Uterus (tissue), 2 donors: ENCODE measurements at regions not wholly inside any gene's neighbourhood (a gene's known extent, or its start where the extent isn't known, plus 50 kb on each side); places are given as distances from the start of the nearest gene placed in this dataset.

ENCODE experiments used
- POLR2A ChIP-seq, 2 donors: fragments of 450-650 bp; IDR thresholded peaks; one replicate each; pipeline ENCODE4 v1.6.1; 2016; ENCODE audit warnings: antibody characterized with exemption in 2 of 2, mild to moderate bottlenecking in 1 of 2, moderate library complexity in 1 of 2
- TF ChIP-seq, protein P1 (sequence below), 4 experiments: fragments of 200-600 bp in 2 of 4; fragments of 450-650 bp in 2 of 4; sonication (generic) in 2 of 4; IDR thresholded peaks; one replicate each; pipeline ENCODE4 v1.5.1; 2016 to 2019; ENCODE audit warnings: antibody characterized with exemption in 4 of 4, mild to moderate bottlenecking in 2 of 4, moderate library complexity in 1 of 4

DNA sequence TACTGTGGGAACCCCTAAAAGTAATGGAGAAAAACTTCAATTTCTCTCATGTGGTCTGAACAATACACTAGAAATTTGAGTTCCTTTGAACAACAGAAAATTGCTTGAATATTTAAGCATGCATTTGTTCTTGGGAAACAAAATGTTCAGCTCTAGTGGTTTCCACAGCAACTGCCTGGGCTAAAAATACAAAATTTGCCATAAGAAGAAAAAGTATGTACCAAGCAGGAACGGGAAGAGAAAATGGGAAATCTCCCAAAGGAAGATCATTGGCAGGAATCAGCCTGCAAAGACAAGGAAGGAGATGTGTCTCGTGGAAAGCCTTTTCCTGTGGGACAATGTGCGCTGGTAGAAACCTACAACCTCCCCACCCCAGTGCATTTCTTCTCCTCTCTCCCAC, 119.0 kb upstream of the DPT start:
- TF ChIP-seq, protein P1, sequence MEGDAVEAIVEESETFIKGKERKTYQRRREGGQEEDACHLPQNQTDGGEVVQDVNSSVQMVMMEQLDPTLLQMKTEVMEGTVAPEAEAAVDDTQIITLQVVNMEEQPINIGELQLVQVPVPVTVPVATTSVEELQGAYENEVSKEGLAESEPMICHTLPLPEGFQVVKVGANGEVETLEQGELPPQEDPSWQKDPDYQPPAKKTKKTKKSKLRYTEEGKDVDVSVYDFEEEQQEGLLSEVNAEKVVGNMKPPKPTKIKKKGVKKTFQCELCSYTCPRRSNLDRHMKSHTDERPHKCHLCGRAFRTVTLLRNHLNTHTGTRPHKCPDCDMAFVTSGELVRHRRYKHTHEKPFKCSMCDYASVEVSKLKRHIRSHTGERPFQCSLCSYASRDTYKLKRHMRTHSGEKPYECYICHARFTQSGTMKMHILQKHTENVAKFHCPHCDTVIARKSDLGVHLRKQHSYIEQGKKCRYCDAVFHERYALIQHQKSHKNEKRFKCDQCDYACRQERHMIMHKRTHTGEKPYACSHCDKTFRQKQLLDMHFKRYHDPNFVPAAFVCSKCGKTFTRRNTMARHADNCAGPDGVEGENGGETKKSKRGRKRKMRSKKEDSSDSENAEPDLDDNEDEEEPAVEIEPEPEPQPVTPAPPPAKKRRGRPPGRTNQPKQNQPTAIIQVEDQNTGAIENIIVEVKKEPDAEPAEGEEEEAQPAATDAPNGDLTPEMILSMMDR (IDR thresholded peaks at IDR 0.05), result no peak
- TF ChIP-seq POLR2A (IDR thresholded peaks at IDR 0.05), result no peak
